WTC11 (cell line): ENCODE measurements at regions not wholly inside any gene's neighbourhood (a gene's known extent, or its start where the extent isn't known, plus 50 kb on each side); places are given as distances from the start of the nearest gene placed in this dataset.

Experiments used
- ATAC-seq: fragments of 200-7000 bp; cut with Tn5 transposase; 2 replicates; pipeline ENCODE4 v1.10.0; 2021; ENCODE audit warnings: mild to moderate bottlenecking, moderate library complexity
- CTCF ChIA-PET: fragments of 300-600 bp; sonication (Branson Sonifier 250); formaldehyde crosslinking; loops from one replicate; lab custom pipeline; 2021; ENCODE audit warnings: antibody characterized with exemption; lab: Charles Lee
- POLR2A ChIA-PET: fragments of 350-600 bp; sonication (Branson Sonifier 250); formaldehyde crosslinking; loops from one replicate; lab custom pipeline; 2021; ENCODE audit warnings: antibody characterized with exemption; lab: Charles Lee
- DNase-seq: peaks from one replicate; pipeline ENCODE4 v3.0.0; 2021; ENCODE audit warnings: low spot score
- H3K27ac Mint-ChIP-seq: 2 replicates; pipeline ENCODE4 v1.8.0; 2021; ENCODE audit warnings: mixed read lengths
- H3K27me3 Mint-ChIP-seq: 2 replicates; pipeline ENCODE4 v1.8.0; 2021; ENCODE audit warnings: low read depth, mild to moderate bottlenecking, moderate library complexity, mixed read lengths
- H3K36me3 Mint-ChIP-seq: 2 replicates; pipeline ENCODE4 v1.8.0; 2021; ENCODE audit warnings: mixed read lengths
- H3K4me1 Mint-ChIP-seq: 2 replicates; pipeline ENCODE4 v1.8.0; 2022; ENCODE audit warnings: mixed read lengths
- H3K4me3 Mint-ChIP-seq: 2 replicates; pipeline ENCODE4 v1.8.0; 2021; ENCODE audit warnings: mild to moderate bottlenecking, moderate library complexity, mixed read lengths
- H3K9me3 Mint-ChIP-seq: 2 replicates; pipeline ENCODE4 v1.8.0; 2021; ENCODE audit warnings: mixed read lengths
- ARID4B ChIP-seq: sonication (generic); formaldehyde crosslinking; IDR thresholded peaks from 2 replicates; pipeline ENCODE4 v1.8.0; 2023; ENCODE audit warnings: missing genetic modification reagents, mild to moderate bottlenecking, borderline replicate concordance
- ATF1 ChIP-seq: sonication (generic); formaldehyde crosslinking; IDR thresholded peaks from 2 replicates; pipeline ENCODE4 v1.8.1; 2023; ENCODE audit warnings: mild to moderate bottlenecking, moderate library complexity, missing genetic modification reagents
- CTCF ChIP-seq: fragments of 200-600 bp; IDR thresholded peaks from 2 replicates; pipeline ENCODE4 v1.8.0; 2022; ENCODE audit warnings: antibody characterized with exemption
- EMX1 ChIP-seq: fragments of 250-450 bp; sonication (Bioruptor Pico); IDR thresholded peaks from 2 replicates; pipeline ENCODE4 v1.8.0; 2021; ENCODE audit warnings: mild to moderate bottlenecking
- ESRRA ChIP-seq: sonication (generic); formaldehyde crosslinking; IDR thresholded peaks from 2 replicates; pipeline ENCODE4 v1.8.1; 2022; ENCODE audit warnings: mild to moderate bottlenecking, missing genetic modification reagents, borderline replicate concordance
- GRHL2 ChIP-seq: fragments of 250-450 bp; sonication (Bioruptor Pico); IDR thresholded peaks from 2 replicates; pipeline ENCODE4 v1.8.0; 2022; ENCODE audit warnings: mild to moderate bottlenecking, moderate library complexity; ENCODE audit not compliant: insufficient replicate concordance, severe bottlenecking
- HMGA2 ChIP-seq: fragments of 250-450 bp; sonication (Bioruptor Pico); IDR thresholded peaks from 2 replicates; pipeline ENCODE4 v1.4.0; 2021; ENCODE audit warnings: mild to moderate bottlenecking, moderate library complexity
- HMGXB4 ChIP-seq: sonication (generic); formaldehyde crosslinking; IDR thresholded peaks from 2 replicates; pipeline ENCODE4 v1.8.1; 2023; ENCODE audit warnings: mild to moderate bottlenecking, moderate library complexity, missing genetic modification reagents
- MLX ChIP-seq: sonication (generic); formaldehyde crosslinking; IDR thresholded peaks from 2 replicates; pipeline ENCODE4 v1.8.1; 2023; ENCODE audit warnings: mild to moderate bottlenecking, missing genetic modification reagents, moderate library complexity
- MXD4 ChIP-seq: fragments of 250-450 bp; sonication (Bioruptor Pico); IDR thresholded peaks from 2 replicates; pipeline ENCODE4 v1.8.0; 2021; ENCODE audit warnings: mild to moderate bottlenecking, moderate library complexity, borderline replicate concordance
- MYBL2 ChIP-seq: sonication (generic); formaldehyde crosslinking; IDR thresholded peaks from 2 replicates; pipeline ENCODE4 v1.8.1; 2023; ENCODE audit warnings: mild to moderate bottlenecking, moderate library complexity, missing genetic modification reagents
- NR1H2 ChIP-seq: sonication (generic); formaldehyde crosslinking; IDR thresholded peaks from 2 replicates; pipeline ENCODE4 v1.9.0; 2021; ENCODE audit warnings: mild to moderate bottlenecking, moderate library complexity, missing genetic modification reagents
- NR3C1 ChIP-seq: sonication (generic); formaldehyde crosslinking; conservative IDR thresholded peaks from 2 replicates; pipeline ENCODE4 v1.8.1; 2023; ENCODE audit warnings: low read depth, mild to moderate bottlenecking, missing genetic modification reagents
- ZNF138 ChIP-seq: sonication (generic); formaldehyde crosslinking; conservative IDR thresholded peaks from 2 replicates; pipeline ENCODE4 v1.8.1; 2022; ENCODE audit warnings: mild to moderate bottlenecking, moderate library complexity, missing genetic modification reagents
- ZNF232 ChIP-seq: sonication (generic); formaldehyde crosslinking; IDR thresholded peaks from 2 replicates; pipeline ENCODE4 v1.8.0; 2022; ENCODE audit warnings: mild to moderate bottlenecking, missing genetic modification reagents
- ZNF263 ChIP-seq: sonication (generic); formaldehyde crosslinking; IDR thresholded peaks from 2 replicates; pipeline ENCODE4 v1.8.1; 2022; ENCODE audit warnings: low read depth, mild to moderate bottlenecking, moderate library complexity, missing genetic modification reagents
- ZNF396 ChIP-seq: fragments of 250-450 bp; sonication (Bioruptor Pico); IDR thresholded peaks from 2 replicates; pipeline ENCODE4 v1.8.0; 2021; ENCODE audit warnings: mild to moderate bottlenecking, moderate library complexity, borderline replicate concordance
- ZNF532 ChIP-seq: fragments of 250-450 bp; sonication (Bioruptor Pico); IDR thresholded peaks from 2 replicates; pipeline ENCODE4 v1.9.0; 2021; ENCODE audit warnings: mild to moderate bottlenecking, borderline replicate concordance
- ZSCAN18 ChIP-seq: fragments of 250-450 bp; sonication (Bioruptor Pico); IDR thresholded peaks from 2 replicates; pipeline ENCODE4 v2.1.2; 2022; ENCODE audit warnings: mild to moderate bottlenecking, moderate library complexity

GRCh38 chr6:30829639-30830255 lies 54.6 kb upstream of the DDR1 start:
- Mint-ChIP-seq H3K9me3 (no peaks in the 10 kb centered on the region), H3K4me1 (peaks cover 40% of the 10 kb centered on the region), H3K27me3 (no peaks in the 10 kb centered on the region), H3K27ac (0 out of 2 replicates have a peak overlapping the region, but pooled peaks have one; percentile 2), H3K36me3 (no peaks in the 10 kb centered on the region), H3K4me3 (no peak overlapping the region)
- ChIA-PET POLR2A (interaction anchor here (1.5 to 1.8 kb wide), 3 partner anchors 51 to 57 kb away, joined by 4 to 6 read pairs (median 4); no protein-coding TSS in a partner anchor), CTCF (interaction anchor here (0.5 to 7.6 kb wide), 26 partner anchors 10 to 363 kb away, joined by 3 to 164 read pairs (median 5); partner anchors contain the start of genes DDR1, FLOT1, GTF2H4 and VARS2)
- DNase-seq (peak; percentile 44), ATAC-seq (peak; percentile 78)
- TF ChIP-seq EMX1 (CRISPR knock-in tag) (no peak), ZNF138 (CRISPR knock-in tag) (no peak), ZSCAN18 (no peak), HMGA2 (no peak), ZNF232 (CRISPR knock-in tag) (no peak), MLX (CRISPR knock-in tag) (no peak), ZNF532 (no peak), ESRRA (CRISPR knock-in tag) (no peak), NR1H2 (CRISPR knock-in tag) (no peak), MXD4 (CRISPR knock-in tag) (no peak), ZNF263 (CRISPR knock-in tag) (no peak), NR3C1 (no peak)

- Mint-ChIP-seq H3K36me3 (no peaks in the 10 kb centered on the region), H3K4me1 (peaks cover 40% of the 10 kb centered on the region), H3K9me3 (no peaks in the 10 kb centered on the region), H3K27ac (peak overlapping the region; percentile 58; the same call in 1 of the 2 replicates), H3K27me3 (no peaks in the 10 kb centered on the region), H3K4me3 (no peak overlapping the region)
- ChIA-PET CTCF (interaction anchor here (0.5 to 7.6 kb wide), 28 partner anchors 9 to 362 kb away, joined by 3 to 164 read pairs (median 5); partner anchors contain the start of genes DDR1, FLOT1, GTF2H4 and VARS2), POLR2A (interaction anchor here (1.5 to 1.8 kb wide), 3 partner anchors 52 to 57 kb away, joined by 4 to 6 read pairs (median 4); no protein-coding TSS in a partner anchor)
- ATAC-seq (no peak), DNase-seq (no peak)
- TF ChIP-seq MYBL2, result no peak
- no peak for TF ChIP-seq ZNF396 (CRISPR knock-in tag)
- TF ChIP-seq CTCF, result no peak
- no peak for TF ChIP-seq GRHL2 (CRISPR knock-in tag)
- TF ChIP-seq ATF1 (CRISPR knock-in tag), result no peak
- no peak for TF ChIP-seq ARID4B (CRISPR knock-in tag)
- no peak for TF ChIP-seq HMGXB4
These were observed 55.3 kb upstream of the DDR1 start for GRCh38 chr6:30829033-30829432.
